Endothelial cell of umbilical vein (primary cell): ENCODE measurements at regions not wholly inside any gene's neighbourhood (a gene's known extent, or its start where the extent isn't known, plus 50 kb on each side); places are given as distances from the start of the nearest gene placed in this dataset.

ENCODE experiments used
- BruUV-seq: library from RNA; stranded (reverse); fragments of 400-500 nt; replicated peaks from 2 replicates; lab custom pipeline; 2021; lab: Mats Ljungman, UMichigan
- CTCF ChIA-PET: fragments of 300-600, 350-600 bp; sonication (Branson Sonifier 250); formaldehyde crosslinking; loops from one replicate; lab custom pipeline; 2021; ENCODE audit warnings: antibody characterized with exemption, inconsistent platforms; lab: Charles Lee
- POLR2A ChIA-PET: fragments of 300-600, 350-600 bp; sonication (Branson Sonifier 250); formaldehyde crosslinking; loops from one replicate; lab custom pipeline; 2021; ENCODE audit warnings: antibody characterized with exemption, inconsistent platforms; lab: Charles Lee
- DNase-seq: peaks from one replicate; pipeline ENCODE4 v3.0.0-alpha.2; 2011; ENCODE audit warnings: low read depth, low spot score
- FAIRE-seq: peaks from 2 replicates; lab custom pipeline; 2011; peaks lifted over from hg19 to GRCh38; lab: Jason Lieb, UNC
- H2AFZ ChIP-seq: 2 replicates; pipeline ENCODE4 v1.6.0; 2012; ENCODE audit warnings: low read depth, low read length, control low read depth, inconsistent platforms
- H3K27ac ChIP-seq: 2 replicates; pipeline ENCODE4 v1.5.1; 2011; ENCODE audit warnings: low read depth, mild to moderate bottlenecking, control low read depth, low read length, moderate library complexity; ENCODE audit not compliant: insufficient read depth
- H3K27me3 ChIP-seq, 2 experiments: 2 replicates each; pipeline versions ENCODE4 v1.6.0 to v1.6.1; 2011; ENCODE audit warnings: low read length in 2 of 2, mixed read lengths in 1 of 2; ENCODE audit not compliant: control insufficient read depth in 2 of 2, insufficient read depth in 2 of 2
- H3K36me3 ChIP-seq, 2 experiments: 2 replicates in 1 of 2; 3 replicates in 1 of 2; pipeline ENCODE4 v1.5.1; 2011; ENCODE audit warnings: low read length in 2 of 2, mild to moderate bottlenecking in 1 of 2, moderate library complexity in 1 of 2; ENCODE audit not compliant: control insufficient read depth in 2 of 2, insufficient read depth in 2 of 2; ENCODE audit errors: extremely low read depth in 1 of 2
- H3K4me1 ChIP-seq: 3 replicates; pipeline ENCODE4 v1.5.1; 2011; ENCODE audit warnings: mild to moderate bottlenecking, low read length; ENCODE audit not compliant: control insufficient read depth, insufficient read depth; ENCODE audit errors: extremely low read depth
- H3K4me2 ChIP-seq: 2 replicates; pipeline ENCODE4 v1.6.1; 2011; ENCODE audit warnings: low read length, control low read depth, mixed read lengths; ENCODE audit not compliant: insufficient read depth
- H3K4me3 ChIP-seq, 3 experiments: fragments of 200-600 bp in 1 of 3; sonication (generic), shearing (Covaris generic) in 1 of 3; replicated peaks in 1 of 3; 2 replicates each; pipeline ENCODE4 v1.5.1; 2011 to 2016; ENCODE audit warnings: control low read depth in 3 of 3, low read length in 3 of 3, mild to moderate bottlenecking in 2 of 3, inconsistent platforms in 1 of 3, low read depth in 1 of 3, moderate library complexity in 1 of 3; ENCODE audit not compliant: insufficient read depth in 1 of 3
- H3K79me2 ChIP-seq: 2 replicates; pipeline ENCODE4 v1.6.0; 2012; ENCODE audit warnings: low read length, inconsistent platforms; ENCODE audit not compliant: control insufficient read depth, insufficient read depth
- H3K9ac ChIP-seq: replicated peaks from 2 replicates; pipeline ENCODE3; 2011; ENCODE audit warnings: low read length, control low read depth; ENCODE audit not compliant: insufficient read depth; ENCODE audit errors: extremely low read depth
- H3K9me1 ChIP-seq: replicated peaks from 3 replicates; pipeline ENCODE4 v1.6.0; 2011; ENCODE audit warnings: mild to moderate bottlenecking, low read length; ENCODE audit not compliant: control insufficient read depth, insufficient read depth; ENCODE audit errors: extremely low read depth
- H3K9me3 ChIP-seq: replicated peaks from 2 replicates; pipeline ENCODE4 v1.5.1; 2012; ENCODE audit warnings: low read length, inconsistent platforms; ENCODE audit not compliant: control insufficient read depth, insufficient read depth
- H4K20me1 ChIP-seq: replicated peaks from 2 replicates; pipeline ENCODE3; 2011; ENCODE audit warnings: mild to moderate bottlenecking, low read length; ENCODE audit not compliant: control insufficient read depth, insufficient read depth; ENCODE audit errors: extremely low read depth
- FOS ChIP-seq: IDR thresholded peaks from 2 replicates; pipeline ENCODE4 v1.6.1; 2011; ENCODE audit warnings: mild to moderate bottlenecking, low read length, moderate library complexity, borderline replicate concordance; ENCODE audit not compliant: insufficient read depth
- GATA2 ChIP-seq: IDR thresholded peaks from 2 replicates; pipeline ENCODE4 v1.7.0; 2011; ENCODE audit warnings: low read depth, mild to moderate bottlenecking, moderate library complexity, mixed read lengths, low read length; ENCODE audit not compliant: insufficient read length, insufficient read depth
- MAX ChIP-seq: IDR thresholded peaks from 2 replicates; pipeline ENCODE4 v1.6.1; 2011; ENCODE audit not compliant: insufficient read depth, insufficient read length
- MYC ChIP-seq: IDR thresholded peaks from one replicate; pipeline ENCODE4 v1.6.1; 2011; ENCODE audit warnings: mild to moderate bottlenecking, low read depth, low read length
- POLR2A ChIP-seq: IDR thresholded peaks from 2 replicates; pipeline ENCODE4 v1.6.1; 2012; ENCODE audit warnings: low read depth, mild to moderate bottlenecking, control low read depth, low read length
- POLR2AphosphoS5 ChIP-seq: IDR thresholded peaks from 2 replicates; pipeline ENCODE4 v1.6.1; 2012; ENCODE audit warnings: low read depth, mild to moderate bottlenecking, control low read depth, low read length, moderate library complexity; ENCODE audit not compliant: insufficient read depth
- dilution Hi-C: fragments of 300-500 bp; cut with MboI; formaldehyde crosslinking; loops from one replicate; pipeline ENCODE4 v1.15.0; 2019; ENCODE audit warnings: low sequenced_read_pairs; ENCODE audit not compliant: extremely low pct_ligation_motif_present
- intact Hi-C: fragments of 100-400 bp; cut with micrococcal nuclease; formaldehyde crosslinking; loops from one replicate; pipeline ENCODE4 v1.10.0; 2022

GRCh38 chr1:87766737-87767136 lies 438.1 kb downstream of the LMO4 start:
- H2AFZ ChIP-seq = peak overlapping the region; percentile 82
- no peaks in the 10 kb centered on the region for H3K9me1 ChIP-seq
- H3K79me2 ChIP-seq = no peaks in the 10 kb centered on the region
- ChIA-PET POLR2A (no interaction called here), CTCF (no interaction called here)
- no peaks in the 10 kb centered on the region for H4K20me1 ChIP-seq
- no peak for DNase-seq
- dilution Hi-C loops (no loop called here), intact Hi-C loops (no loop called here)
- H3K27me3 ChIP-seq = no peaks in the 10 kb centered on the region
- no peak overlapping the region for H3K4me3 ChIP-seq
- TF ChIP-seq POLR2A (no peak), MAX (no peak)
- H3K36me3 ChIP-seq = no peaks in the 10 kb centered on the region
- no peak overlapping the region for H3K27ac ChIP-seq
- H3K9ac ChIP-seq = no peak overlapping the region
- BruUV-seq = no TSS peak
- peaks cover 3% of the 10 kb centered on the region for H3K4me1 ChIP-seq
- FAIRE-seq = no peak
- no peaks in the 10 kb centered on the region for H3K9me3 ChIP-seq
- H3K4me2 ChIP-seq = no peak overlapping the region

GRCh38 chr1:87778896-87779295 lies 450.2 kb downstream of the LMO4 start:
- Histone ChIP-seq H3K27ac (no peak overlapping the region), H3K36me3 (no peaks in the 10 kb centered on the region), H3K9ac (no peak overlapping the region), H3K27me3 (peaks cover 0 to 1% of the 10 kb centered on the region in 2 experiments), H3K9me1 (no peaks in the 10 kb centered on the region), H3K4me3 (no peak overlapping the region), H3K9me3 (no peaks in the 10 kb centered on the region), H3K4me1 (no peaks in the 10 kb centered on the region), H4K20me1 (no peaks in the 10 kb centered on the region), H3K4me2 (no peak overlapping the region), H3K79me2 (no peaks in the 10 kb centered on the region), H2AFZ (no peak overlapping the region)
- DNase-seq = no peak
- BruUV-seq = no TSS peak
- POLR2A ChIA-PET = no interaction called here
- dilution Hi-C loops = no loop called here
- intact Hi-C loops = no loop called here
- FAIRE-seq = no peak
- CTCF ChIA-PET = interaction anchor here (0.9 kb wide), 1 partner anchor 9 kb away, joined by 3 read pairs; no protein-coding TSS in a partner anchor
- TF ChIP-seq POLR2A (no peak), FOS (no peak), GATA2 (no peak), POLR2AphosphoS5 (no peak), MYC (no peak)
